Activated naive CD4-positive, alpha-beta T cell treated with Interleukin-2 at 50 U/mL for 16 hours (primary cell): ENCODE measurements at regions not wholly inside any gene's neighbourhood (a gene's known extent, or its start where the extent isn't known, plus 50 kb on each side); places are given as distances from the start of the nearest gene placed in this dataset.
"Not testable (repeated sequence)": the region's sequence is repeated elsewhere in the genome, so short reads cannot be mapped to it uniquely, and the experiment has no call there.

Source experiments
- DNase-seq: peaks from one replicate; pipeline ENCODE4 v3.0.0-alpha.2; 2020

DNA sequence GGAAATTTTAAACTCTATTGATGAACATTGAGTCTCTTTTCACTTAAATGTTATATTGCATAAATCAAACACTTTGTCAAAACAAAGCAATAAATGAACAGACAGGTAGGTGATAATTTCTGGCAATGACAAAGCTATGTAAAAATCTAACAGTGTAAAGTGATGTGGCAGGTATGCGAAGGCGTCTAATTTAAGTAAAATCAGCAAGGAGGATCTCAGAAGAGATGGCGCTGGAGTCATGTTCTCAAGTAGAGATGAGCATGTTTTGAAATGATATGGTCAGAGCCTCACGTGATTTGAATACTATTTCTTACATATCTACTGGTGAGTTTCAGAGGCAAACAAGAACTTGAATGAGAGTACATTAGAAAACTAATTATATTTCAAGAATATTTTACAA is 204.0 kb upstream of the FRG1 start:
- not testable (repeated sequence) for DNase-seq

DNA sequence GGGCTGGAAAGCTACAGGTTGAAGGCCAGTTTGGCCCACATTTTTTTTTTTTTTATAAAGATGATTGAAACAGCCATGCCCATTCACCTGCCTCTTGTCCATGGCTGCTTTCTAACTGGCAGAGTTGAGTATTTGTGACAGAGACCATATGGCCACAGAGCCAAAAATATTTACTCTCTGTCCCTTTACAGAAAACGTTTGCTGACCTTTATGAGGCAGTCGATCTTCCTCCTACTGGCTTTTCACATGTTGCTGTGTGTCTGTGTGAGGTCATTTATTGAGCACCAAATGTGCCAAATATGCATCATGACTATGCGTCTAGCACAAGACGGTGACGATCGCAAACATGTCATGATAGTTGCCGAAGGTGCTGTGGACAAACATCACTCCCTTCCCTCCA is 200.6 kb upstream of the FRG1 start:
- not testable (repeated sequence) for DNase-seq

DNA sequence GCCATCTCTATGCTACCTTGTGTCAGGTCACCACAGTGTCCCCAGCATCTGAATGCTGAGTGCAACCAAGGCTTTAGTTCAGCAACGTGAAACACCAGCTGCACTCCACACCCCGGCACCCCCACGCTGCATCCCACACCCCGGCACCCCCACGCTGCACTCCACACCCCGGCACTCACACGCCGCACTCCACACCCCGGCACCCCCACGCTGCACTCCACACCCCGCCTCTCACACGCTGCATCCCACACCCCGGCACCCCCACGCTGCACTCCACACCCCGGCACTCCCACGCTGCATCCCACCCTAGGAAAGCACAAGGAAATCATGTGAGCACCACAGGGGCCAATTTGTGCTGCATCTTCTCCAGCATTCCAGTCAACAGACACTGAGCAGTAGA is 199.8 kb upstream of the FRG1 start:
- DNase-seq: no peak

DNA sequence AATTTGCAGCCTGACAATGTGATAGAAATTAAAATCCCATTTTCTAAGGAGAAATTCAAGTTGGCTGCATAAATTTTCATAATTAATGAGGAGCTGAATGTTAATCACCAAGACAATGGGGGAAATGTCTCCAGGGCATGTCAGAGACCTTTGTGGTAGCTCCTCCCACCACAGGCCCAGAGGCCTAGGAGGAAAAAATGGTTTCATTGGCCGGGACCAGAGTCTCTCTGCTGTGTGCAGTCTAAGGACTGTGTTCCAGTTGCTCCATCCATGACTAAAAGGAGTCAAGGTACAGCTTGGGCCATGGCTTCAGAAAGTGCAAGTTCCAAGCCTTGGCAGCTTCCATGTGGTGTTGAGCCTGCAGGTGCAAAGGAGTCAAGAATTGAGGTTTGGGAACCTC is 187.6 kb upstream of the FRG1 start:
- DNase-seq: not testable (repeated sequence)

DNA sequence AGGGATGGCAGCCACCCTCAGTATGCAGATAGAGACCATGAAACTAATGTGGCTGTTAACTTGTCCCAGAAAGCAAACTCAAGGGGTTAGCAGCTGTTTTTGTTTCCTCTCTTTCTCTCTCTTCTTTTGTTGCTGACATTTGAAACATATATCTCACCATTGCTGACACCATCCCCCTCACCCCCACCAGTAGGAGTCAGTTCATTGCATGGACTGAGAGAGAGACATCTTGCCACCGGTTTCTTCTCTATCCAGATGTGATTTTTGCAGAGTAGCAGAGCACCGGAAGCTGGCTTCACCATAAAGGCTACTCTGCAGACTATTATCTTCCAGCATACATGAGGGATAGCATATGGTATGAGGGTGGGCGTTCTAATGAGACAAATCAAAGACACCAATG is 177.1 kb upstream of the FRG1 start:
- no peak for DNase-seq

DNA sequence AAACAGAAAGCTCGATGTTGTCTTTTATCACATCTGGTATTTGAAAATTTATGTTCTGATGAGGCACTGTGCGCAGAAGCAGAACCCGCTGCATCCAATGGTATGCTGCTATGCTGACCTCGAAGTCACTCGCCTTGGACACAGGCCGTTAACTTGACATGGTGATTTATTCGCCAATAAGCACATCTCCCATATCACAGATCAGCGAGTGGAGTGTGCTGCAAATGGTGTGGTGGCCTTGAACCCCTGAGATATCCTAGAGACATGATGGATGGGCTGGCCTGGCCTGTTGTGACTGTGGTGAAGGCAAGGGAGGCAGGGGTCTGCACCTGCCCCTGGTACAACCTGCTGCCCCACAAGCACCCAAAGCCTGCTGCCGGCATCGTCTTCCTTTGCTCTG is 175.4 kb upstream of the FRG1 start:
- no peak for DNase-seq

DNA sequence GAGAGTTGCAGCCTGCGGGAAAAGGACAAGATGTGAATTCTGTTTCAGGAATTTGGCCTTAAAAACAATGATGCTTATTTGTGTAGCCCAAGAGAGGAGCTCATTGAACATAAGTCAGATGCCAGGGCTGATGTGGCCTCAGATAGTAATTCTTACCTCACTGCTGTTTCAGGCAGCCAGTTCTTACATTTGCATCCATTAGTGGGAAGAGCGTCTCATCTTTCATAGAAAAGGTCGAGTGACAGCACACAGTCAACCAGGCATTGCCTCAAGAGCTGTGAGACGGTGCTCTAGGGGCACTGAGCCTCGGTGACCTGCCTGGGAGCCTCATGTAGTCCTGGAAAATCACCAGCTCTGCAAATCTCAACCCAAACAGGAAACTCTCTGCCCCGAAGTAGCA is 174.9 kb upstream of the FRG1 start:
- no peak for DNase-seq

DNA sequence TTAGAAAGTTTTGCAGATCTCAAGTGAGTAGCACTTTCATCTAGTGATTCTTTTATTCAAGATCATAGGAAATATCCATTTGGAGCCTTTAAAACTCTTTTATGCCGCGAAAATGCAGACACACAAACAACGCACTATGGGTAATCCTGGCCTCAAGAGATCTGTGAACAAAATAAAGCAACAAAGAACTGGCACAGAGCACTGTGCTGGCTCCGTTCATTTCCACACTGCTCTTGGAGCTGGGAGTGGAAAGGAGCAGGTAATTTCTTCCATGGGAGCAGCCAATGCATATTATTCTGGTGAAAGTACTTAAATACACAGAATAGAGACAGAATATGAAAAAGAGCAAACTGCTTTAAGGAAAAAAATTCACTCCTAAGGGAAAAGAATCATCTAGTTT is 172.7 kb upstream of the FRG1 start:
- no peak for DNase-seq

DNA sequence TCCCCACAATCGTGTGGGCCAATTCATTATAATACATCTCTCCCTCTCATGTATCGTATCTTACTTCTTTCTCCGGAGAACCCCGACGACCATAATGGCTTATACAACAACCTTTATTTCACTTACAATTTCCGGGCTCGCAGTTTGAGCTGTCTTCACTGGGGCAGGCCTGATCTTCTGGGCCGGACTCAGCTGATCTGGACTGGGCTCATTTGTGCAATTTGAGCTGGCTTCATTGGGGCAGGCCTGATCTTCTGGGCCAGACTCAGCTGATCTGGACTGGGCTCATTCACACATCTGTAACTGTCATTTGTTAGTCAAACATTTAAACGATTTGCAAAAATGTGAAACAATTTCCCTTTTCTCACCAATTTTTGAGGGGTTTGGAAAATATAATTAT is 171.5 kb upstream of the FRG1 start:
- no peak for DNase-seq

DNA sequence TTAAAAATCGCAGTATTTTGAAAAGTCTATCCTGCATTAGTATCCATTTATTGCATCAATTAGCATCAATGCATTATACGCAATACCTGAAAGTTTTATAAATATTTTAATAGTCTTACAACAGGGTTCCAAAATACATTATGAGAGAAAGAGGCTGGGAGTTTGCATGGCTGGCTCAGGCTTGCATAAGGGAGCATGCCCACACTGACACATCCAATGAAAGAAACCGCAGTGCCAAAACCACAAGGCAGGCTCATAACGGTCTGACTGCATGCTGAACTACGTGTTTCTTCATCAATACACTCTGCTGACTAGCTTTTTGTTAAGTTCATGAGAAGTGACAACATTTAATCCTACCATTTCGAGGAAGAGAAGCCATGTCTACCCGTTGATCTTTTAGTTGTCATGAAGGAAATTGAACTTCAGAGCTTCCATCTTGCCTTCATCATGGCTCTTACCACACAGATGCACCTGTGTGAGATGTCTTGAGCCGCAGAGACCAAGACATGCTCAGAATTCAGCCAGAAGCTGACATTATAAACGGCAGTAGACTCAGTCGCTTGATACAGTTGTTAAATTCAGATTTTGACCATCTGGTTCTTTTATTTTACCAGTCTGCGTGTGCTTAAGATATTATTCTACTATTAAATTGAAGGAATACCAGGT is 168.8 kb upstream of the FRG1 start:
- no peak for DNase-seq

DNA sequence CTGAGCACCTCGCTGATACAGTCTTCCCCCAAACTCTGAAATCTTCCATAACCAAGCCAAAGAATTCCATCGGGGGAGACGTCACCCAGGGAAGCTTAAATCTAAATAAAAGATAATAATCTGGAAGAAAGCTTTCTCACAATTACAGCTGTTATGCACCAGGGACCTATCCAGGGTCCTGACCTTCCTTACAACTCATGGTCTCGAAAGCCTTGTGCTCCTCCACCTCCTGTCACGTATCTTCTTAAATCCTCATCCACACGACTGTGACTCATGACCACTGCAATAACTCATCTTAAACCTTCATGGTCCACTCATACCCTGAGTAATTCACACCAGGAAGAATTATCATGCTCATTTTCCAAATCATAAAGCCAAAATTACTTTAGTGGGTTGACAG is 166.8 kb upstream of the FRG1 start:
- no peak for DNase-seq

DNA sequence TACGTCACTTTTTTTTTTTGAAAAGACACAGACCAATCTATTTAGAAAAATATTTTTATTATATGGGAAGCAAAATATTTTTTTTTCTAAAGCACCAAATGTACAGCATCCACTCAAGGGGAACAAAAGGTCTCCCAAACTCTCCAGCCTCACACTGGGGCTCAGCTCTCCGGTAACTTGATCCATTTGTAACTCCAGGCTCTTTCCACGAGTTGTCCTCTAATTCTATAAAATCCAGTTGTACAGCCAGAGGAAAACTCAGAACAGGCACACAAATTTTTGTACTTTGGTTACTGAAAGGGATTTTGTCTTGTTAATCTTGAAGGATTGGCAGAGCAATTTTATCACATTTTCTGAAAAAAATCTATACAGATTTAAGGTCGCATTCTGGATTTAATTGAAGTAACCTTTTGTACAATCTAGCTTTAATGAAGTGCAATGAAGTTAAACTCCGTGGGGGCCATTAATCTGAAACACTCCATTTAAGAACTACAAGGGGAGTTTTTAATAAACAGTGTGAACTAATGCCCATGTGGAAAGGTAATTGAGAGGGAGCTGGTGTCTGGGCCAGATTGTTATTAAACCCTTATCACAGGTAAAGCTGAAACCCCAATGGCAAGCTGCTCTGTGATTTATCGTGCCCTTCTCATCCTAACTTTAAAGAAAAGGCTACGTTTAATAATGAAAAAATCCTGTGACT is 161.2 kb upstream of the FRG1 start:
- no peak for DNase-seq

DNA sequence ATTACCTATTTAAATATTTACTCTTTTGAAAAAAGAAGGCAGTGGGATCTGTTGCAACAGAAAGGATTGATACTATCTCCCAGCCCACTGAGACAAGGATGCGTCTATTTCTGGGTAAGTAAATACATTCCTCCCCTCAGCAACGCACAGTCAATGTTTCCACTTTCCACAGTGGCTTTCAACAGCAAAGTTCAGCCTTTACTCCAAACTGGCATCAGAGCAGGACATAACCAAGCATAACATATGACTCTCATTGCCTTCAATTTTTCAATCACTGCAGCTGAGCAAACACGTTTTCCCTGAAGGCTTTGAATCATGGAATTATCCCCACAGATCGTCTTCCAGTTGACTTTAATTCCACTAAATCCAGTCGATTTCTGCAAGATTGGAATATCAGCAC is 160.3 kb upstream of the FRG1 start:
- DNase-seq: no peak

DNA sequence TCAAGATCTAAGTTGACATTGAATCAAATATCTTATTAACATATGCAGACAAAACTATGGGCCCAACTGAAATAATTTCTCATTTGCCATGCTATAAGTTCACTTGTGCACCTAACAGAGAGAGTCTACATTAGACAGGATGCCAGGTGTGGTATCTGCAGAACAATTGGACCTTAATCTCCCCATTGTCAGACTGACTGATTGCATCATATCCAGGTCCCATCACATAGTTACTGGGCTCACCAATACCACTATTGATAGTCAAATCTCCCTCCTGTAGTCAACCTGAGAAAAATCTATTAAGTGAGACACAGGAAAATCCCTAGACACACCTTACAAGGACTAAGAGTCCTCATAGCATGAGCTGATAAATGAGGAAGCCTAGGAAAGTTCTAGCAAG is 156.0 kb upstream of the FRG1 start:
- no peak for DNase-seq

DNA sequence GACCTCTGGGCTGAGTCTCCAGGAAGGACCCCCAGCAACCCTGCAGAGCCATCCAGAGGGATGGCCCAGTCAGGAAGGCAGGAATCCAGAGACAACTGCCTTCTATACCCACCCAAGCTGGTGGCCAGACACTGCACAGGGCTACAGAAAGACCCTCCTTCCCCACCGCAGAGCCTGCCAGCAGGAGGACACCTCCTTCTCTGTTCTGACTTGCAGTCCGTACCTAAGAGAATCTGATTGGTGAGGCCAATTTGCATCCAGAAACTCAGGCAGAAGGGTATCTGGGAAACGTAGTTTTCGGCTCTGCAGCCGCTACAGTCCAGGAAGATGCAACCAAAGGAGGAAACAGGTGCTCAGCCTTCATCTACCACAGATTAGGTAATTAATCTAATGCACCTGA is 155.4 kb upstream of the FRG1 start:
- DNase-seq: no peak

DNA sequence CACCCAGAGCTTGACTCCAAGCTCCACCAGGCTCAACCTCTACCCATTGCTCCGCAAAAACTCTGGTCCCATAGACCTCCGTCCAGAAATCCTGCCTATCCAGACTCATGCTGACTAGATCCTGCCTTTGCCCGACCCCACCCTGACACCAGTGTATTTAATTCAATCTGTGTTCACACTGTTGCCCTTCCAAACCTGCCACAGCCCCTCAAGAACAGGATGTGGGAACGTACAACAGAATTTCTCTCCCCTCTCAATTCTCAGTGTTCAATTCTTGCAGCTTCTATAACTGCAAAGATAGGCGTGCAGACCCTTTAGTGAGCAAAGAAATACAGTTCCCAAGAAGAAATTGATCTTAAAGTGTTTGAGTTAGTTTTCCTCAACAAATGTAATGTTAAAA is 154.2 kb upstream of the FRG1 start:
- DNase-seq: no peak

DNA sequence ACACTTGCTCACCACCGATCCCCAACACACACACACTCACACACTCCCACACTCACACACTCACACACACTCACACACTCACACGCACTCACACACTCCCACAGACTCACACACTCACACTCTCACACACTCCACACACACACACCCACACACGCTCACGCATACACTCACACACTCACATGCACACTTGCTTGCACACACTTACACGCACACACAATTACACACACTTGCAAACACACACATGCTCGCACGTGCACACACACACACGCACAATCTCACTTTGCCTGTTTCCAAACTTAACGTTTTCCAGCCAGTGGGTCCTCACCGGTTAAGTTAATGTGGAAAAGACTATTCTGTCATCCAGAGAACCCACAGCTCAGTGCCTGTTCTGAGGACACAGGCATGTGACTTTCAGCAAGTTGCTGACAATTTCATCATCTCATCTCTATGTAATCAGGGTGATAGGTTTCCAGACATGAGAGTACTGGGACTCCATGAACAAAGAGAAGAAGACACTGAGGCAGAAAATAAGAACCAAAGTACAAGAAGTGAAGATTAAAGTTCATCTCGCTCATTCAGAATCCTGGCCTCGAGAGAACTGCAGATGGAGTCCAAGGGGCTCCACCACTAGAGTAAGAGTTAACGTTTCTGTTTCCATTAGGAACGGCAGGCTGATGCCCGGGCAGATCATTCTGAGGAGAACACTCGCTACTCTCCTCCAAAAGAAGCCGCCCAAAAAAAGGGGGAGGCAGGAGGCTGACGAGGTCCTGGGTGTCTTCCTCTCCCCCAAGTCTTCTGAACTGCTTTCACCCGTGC is 153.2 kb upstream of the FRG1 start:
- DNase-seq: no peak

DNA sequence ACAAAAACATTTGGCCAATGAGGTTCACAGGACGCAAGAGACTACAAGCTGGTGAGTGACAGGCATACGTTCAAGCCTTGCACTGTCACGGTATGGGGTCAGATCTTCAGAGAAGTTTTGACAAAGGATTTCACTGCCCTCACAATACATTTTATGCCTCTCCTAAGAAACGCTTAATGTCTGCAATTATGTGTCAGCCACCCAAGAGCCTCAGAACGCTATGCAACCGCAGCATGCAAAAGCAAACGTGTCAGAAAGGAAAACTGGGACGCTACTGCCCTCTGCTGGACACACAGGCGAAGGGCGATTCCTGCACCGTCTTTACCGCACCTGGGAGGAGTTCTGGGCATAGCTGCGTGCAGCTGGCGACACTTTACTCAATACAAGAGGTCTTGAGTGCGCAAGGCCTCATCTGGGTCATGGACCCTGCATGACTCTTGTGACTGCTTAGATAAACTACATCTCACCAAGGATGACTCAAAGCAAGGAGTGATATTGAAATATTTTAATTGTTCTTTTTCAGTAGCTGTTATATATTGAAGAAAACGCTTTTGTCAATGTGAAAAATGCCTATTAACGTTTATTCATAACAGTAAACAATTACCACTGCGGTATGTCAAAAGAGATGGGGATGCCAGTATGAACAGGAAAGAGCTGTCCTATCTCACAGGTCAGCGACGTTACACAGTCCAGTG is 147.6 kb upstream of the FRG1 start:
- peak; percentile 46 for DNase-seq

DNA sequence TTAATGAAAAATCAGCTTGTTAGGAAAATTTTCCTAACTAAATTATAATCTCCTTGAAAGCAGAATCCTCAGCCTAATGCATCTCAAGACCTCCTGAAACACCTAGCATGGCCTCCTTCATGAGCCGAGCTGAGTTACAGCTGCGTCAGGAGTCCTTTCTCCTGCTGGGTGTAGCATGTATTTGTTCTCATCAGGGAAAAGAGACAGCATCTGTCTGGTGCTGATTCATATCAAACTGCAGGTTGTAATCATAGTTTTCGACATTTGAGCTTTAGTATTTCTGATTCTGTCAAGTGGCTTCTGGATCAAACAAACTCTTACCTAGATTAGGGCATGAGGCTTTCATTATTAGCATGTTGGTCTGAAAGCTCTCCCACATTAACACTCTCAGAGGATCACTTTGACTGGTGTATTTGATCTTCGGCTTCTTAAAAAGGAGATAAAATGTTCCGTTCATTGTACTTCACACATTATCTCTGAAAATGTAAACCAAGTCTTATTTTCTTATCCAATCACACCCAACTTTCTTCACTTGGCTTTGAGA is 140.1 kb upstream of the FRG1 start:
- no peak for DNase-seq

DNA sequence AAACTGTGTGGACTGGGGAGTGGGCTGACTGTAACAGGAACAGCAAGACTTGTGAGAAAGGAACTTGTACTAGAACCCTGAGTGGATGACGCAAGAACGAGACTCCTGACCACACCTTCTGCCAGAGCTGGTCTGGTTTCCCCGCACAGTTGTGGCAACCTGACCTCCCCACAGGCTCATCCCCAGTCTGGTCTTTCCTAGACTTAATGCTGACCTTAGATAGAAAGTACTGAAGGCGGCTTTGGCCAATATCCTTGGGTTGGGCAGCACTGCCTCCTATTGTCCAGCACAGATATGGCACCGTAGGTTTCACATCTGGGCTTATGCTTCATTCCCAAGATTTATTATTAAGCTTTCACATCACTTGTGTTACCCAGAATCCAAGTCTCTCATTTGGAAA is 137.8 kb upstream of the FRG1 start:
- DNase-seq: no peak

DNA sequence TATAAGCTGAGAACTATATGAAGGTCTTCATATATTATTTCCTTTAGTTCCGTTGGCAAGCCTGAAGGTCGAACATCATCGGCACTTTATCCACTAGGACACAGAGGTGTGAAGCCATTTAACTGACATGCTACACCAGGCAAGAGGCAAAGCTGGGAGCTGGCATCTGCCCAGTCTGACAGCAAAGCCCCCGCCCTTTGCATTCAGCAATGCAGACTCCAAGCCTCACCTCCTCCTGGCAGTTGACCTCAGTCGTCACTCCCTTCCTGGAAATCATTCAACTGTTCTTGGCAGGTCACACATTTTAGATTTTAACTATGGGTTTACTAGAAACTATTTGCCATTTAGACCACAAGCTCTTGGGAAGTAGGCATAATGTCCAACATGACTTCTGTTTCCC is 135.8 kb upstream of the FRG1 start:
- no peak for DNase-seq

DNA sequence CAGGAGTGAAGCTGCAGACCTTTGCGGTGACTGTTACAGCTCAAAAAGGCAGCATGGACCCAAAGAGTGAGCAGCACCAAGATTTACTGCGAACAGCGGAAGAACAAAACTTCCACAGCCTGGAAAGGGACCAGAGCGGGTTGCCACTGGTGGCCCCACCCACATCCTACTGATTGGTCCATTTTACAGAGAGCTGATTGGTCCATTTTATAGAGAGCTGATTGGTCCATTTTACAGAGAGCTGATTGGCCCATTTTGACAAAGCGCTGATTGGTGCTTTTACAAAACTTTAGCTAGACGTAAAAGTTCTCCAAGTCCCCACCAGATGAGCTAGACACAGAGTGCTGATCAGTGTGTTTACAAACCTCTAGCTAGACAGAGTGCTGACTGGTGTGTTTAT is 134.2 kb upstream of the FRG1 start:
- DNase-seq: no peak

DNA sequence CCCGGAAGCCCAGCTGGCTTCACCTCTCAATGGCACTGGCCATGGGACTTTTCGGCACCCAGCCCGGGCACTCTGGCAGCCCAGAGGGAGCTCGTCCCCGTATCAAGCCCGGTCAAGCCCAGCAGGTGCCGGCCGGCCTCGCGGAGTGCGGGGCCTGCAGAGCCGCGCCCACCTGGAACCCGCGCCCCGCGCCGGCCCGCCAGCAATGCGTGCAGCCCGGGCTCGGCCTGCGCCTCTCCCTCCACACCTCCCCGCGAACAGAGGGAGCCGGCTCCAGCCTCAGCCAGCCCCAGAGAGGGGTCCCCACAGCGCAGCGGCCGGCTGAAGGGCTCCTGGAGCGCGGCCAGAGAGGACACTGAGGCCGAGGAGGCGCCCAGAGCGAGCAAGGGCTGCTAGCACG is 133.6 kb upstream of the FRG1 start:
- no peak for DNase-seq
